ENCODE measurements at regions not wholly inside any gene's neighbourhood (a gene's known extent, or its start where the extent isn't known, plus 50 kb on each side); places are given as distances from the start of the nearest gene placed in this dataset.
"Not testable (repeated sequence)": the region's sequence is repeated elsewhere in the genome, so short reads cannot be mapped to it uniquely, and the experiment has no call there.

DNA sequence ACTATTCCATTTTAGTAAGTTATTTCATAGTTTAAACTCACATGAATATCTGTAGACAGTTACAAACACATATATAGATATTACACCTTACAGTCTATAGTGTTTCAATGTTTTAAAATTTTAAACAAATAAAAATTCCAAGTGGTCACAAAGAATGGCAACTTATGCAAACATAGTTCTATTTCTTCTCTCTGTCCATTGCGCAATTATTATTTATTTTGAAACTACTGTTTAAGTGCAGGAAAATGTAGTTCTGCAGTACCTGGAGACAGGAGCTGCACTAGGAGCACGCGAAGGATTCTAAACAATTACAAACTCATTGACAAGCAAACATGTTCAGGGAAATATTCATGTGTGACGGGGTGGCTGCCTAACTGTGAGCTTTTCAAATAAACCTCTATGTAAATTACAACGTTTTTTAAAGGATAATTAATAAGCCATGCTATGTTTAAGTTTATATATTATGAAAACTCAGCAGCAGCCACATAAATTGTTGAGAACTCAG is 312.0 kb upstream of the DUSP10 start:
- no peak for DNase-seq
- H3K4ac ChIP-seq (ENCODE audit: low read depth in 1 of 2, low read length in 2 of 2) = no peak overlapping the region
- peaks cover 6% of the 10 kb centered on the region for H3K4me1 ChIP-seq (ENCODE audit: control insufficient read depth, insufficient read depth, low read depth, low read length)
- H3K27ac ChIP-seq (ENCODE audit: low read length, poor library complexity, severe bottlenecking) = no peak overlapping the region
- no peak overlapping the region for H3K18ac ChIP-seq (ENCODE audit: low read depth in 1 of 2, low read length in 2 of 2)
- no peak overlapping the region for H2BK5ac ChIP-seq (ENCODE audit: low read depth, low read length, poor library complexity, severe bottlenecking)
- H2BK120ac ChIP-seq (ENCODE audit: low read depth, low read length) = no peak overlapping the region
- no peak overlapping the region for H4K8ac ChIP-seq (ENCODE audit: low read length)
- H4K91ac ChIP-seq (ENCODE audit: low read length) = no peak overlapping the region
- no peak overlapping the region for H3K4me3 ChIP-seq (ENCODE audit: insufficient read depth in 1 of 2, low read depth in 1 of 2, low read length in 2 of 2)
- no peak overlapping the region for H2BK15ac ChIP-seq (ENCODE audit: low read depth, poor library complexity, severe bottlenecking)
- no peak overlapping the region for H3K14ac ChIP-seq (ENCODE audit: low read length in 2 of 2)
- H3K4me2 ChIP-seq (ENCODE audit: low read length, poor library complexity, severe bottlenecking) = no peak overlapping the region
- 90% methylated on average over 3 of the region's 5 CpGs for WGBS
- H3K9me3 ChIP-seq (ENCODE audit: control insufficient read depth, low read length) = no peaks in the 10 kb centered on the region
- no peak overlapping the region for H2AFZ ChIP-seq (ENCODE audit: low read depth, low read length)
- no peaks in the 10 kb centered on the region for H3K79me1 ChIP-seq (replicated peaks; ENCODE audit: low read length, poor library complexity, severe bottlenecking)
- H3K27me3 ChIP-seq (ENCODE audit: control insufficient read depth in 1 of 2, insufficient read depth in 1 of 2, low read length in 2 of 2) = no peaks in the 10 kb centered on the region
- no peak overlapping the region for H2BK12ac ChIP-seq (ENCODE audit: low read length in 2 of 2)
- no peak overlapping the region for H3K9ac ChIP-seq (ENCODE audit: low read length)
- H3K36me3 ChIP-seq (ENCODE audit: control insufficient read depth in 1 of 2, insufficient read depth in 2 of 2, low read depth in 1 of 2, low read length in 2 of 2) = peaks cover 0 to 43% of the 10 kb centered on the region in 2 experiments
- H2AK5ac ChIP-seq (ENCODE audit: low read length, severe bottlenecking) = no peak overlapping the region
- H3K23ac ChIP-seq (ENCODE audit: low read length in 2 of 2) = no peak overlapping the region

GRCh38 chr1:222051311-222051710 is 309.4 kb upstream of the DUSP10 start:
- not testable (repeated sequence) for H2AK5ac ChIP-seq (ENCODE audit: low read length, severe bottlenecking); H2BK12ac ChIP-seq (ENCODE audit: low read length in 2 of 2); H3K9me3 ChIP-seq (ENCODE audit: control insufficient read depth, low read length); H3K4me1 ChIP-seq (ENCODE audit: control insufficient read depth, insufficient read depth, low read depth, low read length); H2BK5ac ChIP-seq (ENCODE audit: low read depth, low read length, poor library complexity, severe bottlenecking); H3K79me1 ChIP-seq (replicated peaks; ENCODE audit: low read length, poor library complexity, severe bottlenecking); H2AFZ ChIP-seq (ENCODE audit: low read depth, low read length); H3K9ac ChIP-seq (ENCODE audit: low read length); H3K4ac ChIP-seq (ENCODE audit: low read depth in 1 of 2, low read length in 2 of 2); H3K27ac ChIP-seq (ENCODE audit: low read length, poor library complexity, severe bottlenecking); H4K91ac ChIP-seq (ENCODE audit: low read length); H3K23ac ChIP-seq (ENCODE audit: low read length in 2 of 2); H4K8ac ChIP-seq (ENCODE audit: low read length); H3K14ac ChIP-seq (ENCODE audit: low read length in 2 of 2); DNase-seq; H3K4me3 ChIP-seq (ENCODE audit: insufficient read depth in 1 of 2, low read depth in 1 of 2, low read length in 2 of 2); H3K27me3 ChIP-seq (ENCODE audit: control insufficient read depth in 1 of 2, insufficient read depth in 1 of 2, low read length in 2 of 2); H3K4me2 ChIP-seq (ENCODE audit: low read length, poor library complexity, severe bottlenecking)
- Histone ChIP-seq H3K18ac (ENCODE audit: low read depth in 1 of 2, low read length in 2 of 2) (peak overlapping the region in 1 of 2 experiments; percentile 8), H2BK15ac (ENCODE audit: low read depth, poor library complexity, severe bottlenecking) (peak overlapping the region; percentile 41), H3K36me3 (ENCODE audit: control insufficient read depth in 1 of 2, insufficient read depth in 2 of 2, low read depth in 1 of 2, low read length in 2 of 2) (peaks cover 0 to 25% of the 10 kb centered on the region in 2 experiments), H2BK120ac (ENCODE audit: low read depth, low read length) (peak overlapping the region; percentile 54)
- WGBS = no CpG with 5 or more reads among the region's 1 CpG

DNA sequence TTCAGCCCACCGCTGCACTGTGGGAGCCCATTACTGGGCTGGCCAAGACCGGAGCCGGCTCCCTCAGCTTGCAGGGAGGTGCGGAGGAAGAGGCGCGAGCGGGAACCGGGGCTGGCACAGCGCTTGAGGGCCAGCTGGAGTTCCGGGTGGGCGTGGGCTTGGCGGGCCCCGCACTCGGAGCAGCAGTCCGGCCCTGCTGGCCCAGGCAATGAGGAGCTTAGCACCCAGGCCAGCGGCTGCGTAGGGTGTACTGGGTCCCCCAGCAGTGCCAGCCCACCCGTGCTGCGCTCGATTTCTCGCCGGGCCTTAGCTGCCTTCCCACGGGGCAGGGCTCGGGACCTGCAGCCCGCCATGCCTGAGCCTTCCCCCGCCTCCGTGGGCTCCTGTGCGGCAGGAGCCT is 307.8 kb upstream of the DUSP10 start:
- H2BK15ac ChIP-seq (ENCODE audit: low read depth, poor library complexity, severe bottlenecking); H2AK5ac ChIP-seq (ENCODE audit: low read length, severe bottlenecking); H4K8ac ChIP-seq (ENCODE audit: low read length); H2AFZ ChIP-seq (ENCODE audit: low read depth, low read length); DNase-seq; H3K36me3 ChIP-seq (ENCODE audit: control insufficient read depth in 1 of 2, insufficient read depth in 2 of 2, low read depth in 1 of 2, low read length in 2 of 2); H3K79me1 ChIP-seq (replicated peaks; ENCODE audit: low read length, poor library complexity, severe bottlenecking); H2BK5ac ChIP-seq (ENCODE audit: low read depth, low read length, poor library complexity, severe bottlenecking); H3K4me1 ChIP-seq (ENCODE audit: control insufficient read depth, insufficient read depth, low read depth, low read length); H3K9me3 ChIP-seq (ENCODE audit: control insufficient read depth, low read length); H3K27me3 ChIP-seq (ENCODE audit: control insufficient read depth in 1 of 2, insufficient read depth in 1 of 2, low read length in 2 of 2); H3K27ac ChIP-seq (ENCODE audit: low read length, poor library complexity, severe bottlenecking); H2BK120ac ChIP-seq (ENCODE audit: low read depth, low read length); H3K9ac ChIP-seq (ENCODE audit: low read length); H3K4me3 ChIP-seq (ENCODE audit: insufficient read depth in 1 of 2, low read depth in 1 of 2, low read length in 2 of 2); H3K4me2 ChIP-seq (ENCODE audit: low read length, poor library complexity, severe bottlenecking): not testable (repeated sequence)
- peak overlapping the region in 1 of 2 experiments; percentile 67 for H3K4ac ChIP-seq (ENCODE audit: low read depth in 1 of 2, low read length in 2 of 2)
- 97% methylated on average over 27 of the region's 28 CpGs for WGBS
- peak overlapping the region; percentile 71 for H4K91ac ChIP-seq (ENCODE audit: low read length)
- H3K18ac ChIP-seq (ENCODE audit: low read depth in 1 of 2, low read length in 2 of 2) = peak overlapping the region; percentile 37 to 70
- H3K14ac ChIP-seq (ENCODE audit: low read length in 2 of 2) = peak overlapping the region in 1 of 2 experiments; percentile 70
- peak overlapping the region; percentile 83 to 88 for H2BK12ac ChIP-seq (ENCODE audit: low read length in 2 of 2)
- H3K23ac ChIP-seq (ENCODE audit: low read length in 2 of 2) = peak overlapping the region in 1 of 2 experiments; percentile 40

- Histone ChIP-seq H3K36me3 (ENCODE audit: control insufficient read depth in 1 of 2, insufficient read depth in 2 of 2, low read depth in 1 of 2, low read length in 2 of 2) (peaks cover 0 to 9% of the 10 kb centered on the region in 2 experiments), H3K27ac (ENCODE audit: low read length, poor library complexity, severe bottlenecking) (no peak overlapping the region), H3K79me1 (replicated peaks; ENCODE audit: low read length, poor library complexity, severe bottlenecking) (no peaks in the 10 kb centered on the region), H3K9ac (ENCODE audit: low read length) (peak overlapping the region; percentile 23), H4K91ac (ENCODE audit: low read length) (no peak overlapping the region), H2BK5ac (ENCODE audit: low read depth, low read length, poor library complexity, severe bottlenecking) (no peak overlapping the region), H3K4me3 (ENCODE audit: insufficient read depth in 1 of 2, low read depth in 1 of 2, low read length in 2 of 2) (no peak overlapping the region), H3K14ac (ENCODE audit: low read length in 2 of 2) (peak overlapping the region in 1 of 2 experiments; percentile 22), H2AFZ (ENCODE audit: low read depth, low read length) (no peak overlapping the region), H3K4ac (ENCODE audit: low read depth in 1 of 2, low read length in 2 of 2) (peak overlapping the region in 1 of 2 experiments; percentile 24), H3K23ac (ENCODE audit: low read length in 2 of 2) (no peak overlapping the region), H3K9me3 (ENCODE audit: control insufficient read depth, low read length) (no peaks in the 10 kb centered on the region), H3K27me3 (ENCODE audit: control insufficient read depth in 1 of 2, insufficient read depth in 1 of 2, low read length in 2 of 2) (no peaks in the 10 kb centered on the region), H2BK12ac (ENCODE audit: low read length in 2 of 2) (peak overlapping the region; percentile 71 to 88), H2AK5ac (ENCODE audit: low read length, severe bottlenecking) (no peak overlapping the region), H3K4me1 (ENCODE audit: control insufficient read depth, insufficient read depth, low read depth, low read length) (peaks cover 8% of the 10 kb centered on the region), H2BK120ac (ENCODE audit: low read depth, low read length) (peak overlapping the region; percentile 71), H4K8ac (ENCODE audit: low read length) (no peak overlapping the region), H3K18ac (ENCODE audit: low read depth in 1 of 2, low read length in 2 of 2) (peak overlapping the region in 1 of 2 experiments; percentile 37), H3K4me2 (ENCODE audit: low read length, poor library complexity, severe bottlenecking) (no peak overlapping the region), H2BK15ac (ENCODE audit: low read depth, poor library complexity, severe bottlenecking) (no peak overlapping the region)
- no peak for DNase-seq
- WGBS = 82% methylated on average over 4 of the region's 4 CpGs
Observed at GRCh38 chr1:222049176-222049575, 307.3 kb upstream of the DUSP10 start.

Data from mesenchymal stem cell (in vitro differentiated cells and primary cell).